ENCODE measurements at regions not wholly inside any gene's neighbourhood (a gene's known extent, or its start where the extent isn't known, plus 50 kb on each side); places are given as distances from the start of the nearest gene placed in this dataset.

- peak; percentile 49 for TF ChIP-seq CTCF (IDR thresholded peaks at IDR 0.05; ENCODE audit: low read depth, low read length, poor library complexity, severe bottlenecking)
- TF ChIP-seq EZH2phosphoT487 (IDR thresholded peaks at IDR 0.05; ENCODE audit: borderline replicate concordance, low read length), result no peak
These were observed 150.9 kb downstream of the CD8B2 start for GRCh38 chr2:106638043-106638442.

Data from DOHH2 (cell line).